ENCODE measurements at regions not wholly inside any gene's neighbourhood (a gene's known extent, or its start where the extent isn't known, plus 50 kb on each side); places are given as distances from the start of the nearest gene placed in this dataset. TPM values are rescaled to one million over a fixed set of nuclear protein-coding genes. Genes with fewer than 3 reads are reported as not detected.
"Not testable (repeated sequence)": the region's sequence is repeated elsewhere in the genome, so short reads cannot be mapped to it uniquely, and the experiment has no call there.

DNA sequence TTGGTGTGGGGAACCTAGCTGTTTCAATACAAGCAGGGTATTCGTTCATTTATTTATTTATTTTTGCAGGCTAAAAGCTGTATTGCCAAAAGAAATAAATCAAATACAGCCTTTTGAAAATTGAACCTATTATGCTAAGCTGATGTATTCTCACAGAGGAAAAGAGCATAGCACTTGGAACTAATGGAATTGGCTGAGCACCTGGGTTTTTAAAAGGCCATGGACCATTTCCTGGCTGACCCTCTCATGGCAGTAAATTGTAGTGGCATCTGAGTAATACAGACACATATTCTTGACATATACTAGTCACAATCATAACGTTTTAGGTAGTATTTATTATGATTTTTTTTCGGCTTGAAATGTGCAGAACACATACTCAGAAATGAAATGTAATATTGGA is 71.8 kb upstream of the ALG13 start:
- ATAC-seq (no peak), DNase-seq (no peak)
- TF ChIP-seq, protein P1, sequence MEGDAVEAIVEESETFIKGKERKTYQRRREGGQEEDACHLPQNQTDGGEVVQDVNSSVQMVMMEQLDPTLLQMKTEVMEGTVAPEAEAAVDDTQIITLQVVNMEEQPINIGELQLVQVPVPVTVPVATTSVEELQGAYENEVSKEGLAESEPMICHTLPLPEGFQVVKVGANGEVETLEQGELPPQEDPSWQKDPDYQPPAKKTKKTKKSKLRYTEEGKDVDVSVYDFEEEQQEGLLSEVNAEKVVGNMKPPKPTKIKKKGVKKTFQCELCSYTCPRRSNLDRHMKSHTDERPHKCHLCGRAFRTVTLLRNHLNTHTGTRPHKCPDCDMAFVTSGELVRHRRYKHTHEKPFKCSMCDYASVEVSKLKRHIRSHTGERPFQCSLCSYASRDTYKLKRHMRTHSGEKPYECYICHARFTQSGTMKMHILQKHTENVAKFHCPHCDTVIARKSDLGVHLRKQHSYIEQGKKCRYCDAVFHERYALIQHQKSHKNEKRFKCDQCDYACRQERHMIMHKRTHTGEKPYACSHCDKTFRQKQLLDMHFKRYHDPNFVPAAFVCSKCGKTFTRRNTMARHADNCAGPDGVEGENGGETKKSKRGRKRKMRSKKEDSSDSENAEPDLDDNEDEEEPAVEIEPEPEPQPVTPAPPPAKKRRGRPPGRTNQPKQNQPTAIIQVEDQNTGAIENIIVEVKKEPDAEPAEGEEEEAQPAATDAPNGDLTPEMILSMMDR (IDR thresholded peaks at IDR 0.05): no peak
- TF ChIP-seq POLR2A (IDR thresholded peaks at IDR 0.05): no peak
- intact Hi-C loops (cut with DNase I): no loop called here
- H3K27ac ChIP-seq: no peak overlapping the region
- WGBS, 2 donors: 31 to 51% methylated on average over 3 of the region's 3 CpGs
- no peaks in the 10 kb centered on the region for H3K27me3 ChIP-seq
- H3K36me3 ChIP-seq (replicated peaks in 1 of 2; ENCODE audit: insufficient read depth in 1 of 2, low read depth in 2 of 2): no peaks in the 10 kb centered on the region
- no peaks in the 10 kb centered on the region for H3K4me1 ChIP-seq
- H3K9me3 ChIP-seq: no peaks in the 10 kb centered on the region
- no peak overlapping the region for H3K4me3 ChIP-seq

DNA sequence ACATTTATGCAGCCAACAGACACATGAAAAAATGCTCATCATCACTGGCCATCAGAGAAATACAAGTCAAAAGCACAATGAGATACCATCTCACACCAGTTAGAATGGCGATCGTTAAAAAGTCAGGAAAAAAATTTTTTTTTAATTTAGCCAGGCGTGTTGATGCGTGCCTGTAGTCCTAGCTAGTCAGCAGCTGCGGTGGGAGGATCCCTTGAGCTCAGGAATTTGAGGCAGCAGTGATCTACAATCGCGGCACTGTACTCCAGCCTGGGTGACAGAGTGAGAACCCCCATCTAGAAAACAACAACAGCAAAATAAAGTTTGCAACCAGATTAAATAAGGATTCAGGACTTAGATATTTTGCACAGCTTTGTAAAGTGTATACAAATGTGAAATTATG is 65.7 kb upstream of the ALG13 start:
- Histone ChIP-seq H3K36me3 (replicated peaks in 1 of 2; ENCODE audit: insufficient read depth in 1 of 2, low read depth in 2 of 2) (no peaks in the 10 kb centered on the region), H3K9me3 (no peaks in the 10 kb centered on the region), H3K4me1 (no peaks in the 10 kb centered on the region), H3K4me3 (no peak overlapping the region), H3K27ac (no peak overlapping the region), H3K27me3 (no peaks in the 10 kb centered on the region)
- DNase-seq (no peak), ATAC-seq (no peak)
- WGBS, 2 donors: 78 to 93% methylated on average over 7 of the region's 7 CpGs
- intact Hi-C loops (cut with DNase I): no loop called here
- no peak for TF ChIP-seq POLR2A (IDR thresholded peaks at IDR 0.05)
- TF ChIP-seq, protein P1 (IDR thresholded peaks at IDR 0.05): no peak

DNA sequence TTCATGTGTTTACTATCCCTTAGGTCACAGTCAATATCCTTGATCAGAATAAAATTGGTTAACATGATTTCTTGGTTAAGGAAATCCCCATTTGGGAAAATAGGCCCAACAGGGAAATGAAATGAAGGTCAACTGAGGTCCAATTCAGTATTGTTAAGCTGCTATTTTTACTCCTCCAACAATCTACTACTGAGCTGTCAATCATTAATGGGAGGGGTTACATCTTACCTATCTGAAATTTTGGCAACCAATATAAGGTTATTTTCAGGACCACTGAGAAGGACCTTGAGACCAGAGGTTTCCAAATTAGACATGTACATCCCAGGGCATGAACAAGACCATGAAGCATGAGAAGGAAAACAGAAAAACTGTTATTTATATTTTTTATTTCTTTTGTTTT is 64.2 kb upstream of the ALG13 start:
- no peak for ATAC-seq
- intact Hi-C loops (cut with DNase I): no loop called here

DNA sequence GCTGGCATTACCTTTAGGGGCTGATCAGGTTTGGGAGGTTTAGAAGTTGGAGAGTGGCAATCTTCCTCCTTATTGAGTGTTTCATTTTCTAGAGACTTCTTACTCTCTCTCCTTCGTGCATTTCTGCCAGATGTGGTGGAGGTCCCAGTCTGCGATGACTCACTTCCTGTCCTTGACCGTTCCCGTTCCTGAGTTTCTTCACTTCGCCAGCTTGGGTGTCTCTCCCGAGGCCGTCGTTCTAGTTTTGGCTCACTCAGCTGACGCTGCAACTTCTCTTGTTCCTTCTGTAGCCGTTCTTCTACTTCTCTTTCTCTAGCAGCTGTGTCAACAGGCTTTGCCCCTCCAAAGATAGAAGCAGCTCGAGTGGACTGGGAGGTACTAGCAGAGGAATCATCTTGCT is 60.9 kb upstream of the ALG13 start:
- H3K27me3 ChIP-seq; ATAC-seq; H3K9me3 ChIP-seq; intact Hi-C loops (cut with DNase I); H3K4me1 ChIP-seq; H3K27ac ChIP-seq; H3K36me3 ChIP-seq (replicated peaks in 1 of 2; ENCODE audit: insufficient read depth in 1 of 2, low read depth in 2 of 2); H3K4me3 ChIP-seq: not testable (repeated sequence)
- WGBS, 2 donors: 44 to 68% methylated on average over 3 to 11 of the region's 11 CpGs
- peak in 1 of 4 donors; percentile 32 for DNase-seq

More for the DNA sequence above, 64.2 kb upstream of the ALG13 start:
- no peak for DNase-seq
- no peak overlapping the region for H3K4me3 ChIP-seq
- no peaks in the 10 kb centered on the region for H3K4me1 ChIP-seq
- H3K27ac ChIP-seq: no peak overlapping the region
- no peaks in the 10 kb centered on the region for H3K27me3 ChIP-seq
- H3K9me3 ChIP-seq: no peaks in the 10 kb centered on the region
- TF ChIP-seq, protein P1 (IDR thresholded peaks at IDR 0.05): no peak
- no peaks in the 10 kb centered on the region for H3K36me3 ChIP-seq (replicated peaks in 1 of 2; ENCODE audit: insufficient read depth in 1 of 2, low read depth in 2 of 2)

DNA sequence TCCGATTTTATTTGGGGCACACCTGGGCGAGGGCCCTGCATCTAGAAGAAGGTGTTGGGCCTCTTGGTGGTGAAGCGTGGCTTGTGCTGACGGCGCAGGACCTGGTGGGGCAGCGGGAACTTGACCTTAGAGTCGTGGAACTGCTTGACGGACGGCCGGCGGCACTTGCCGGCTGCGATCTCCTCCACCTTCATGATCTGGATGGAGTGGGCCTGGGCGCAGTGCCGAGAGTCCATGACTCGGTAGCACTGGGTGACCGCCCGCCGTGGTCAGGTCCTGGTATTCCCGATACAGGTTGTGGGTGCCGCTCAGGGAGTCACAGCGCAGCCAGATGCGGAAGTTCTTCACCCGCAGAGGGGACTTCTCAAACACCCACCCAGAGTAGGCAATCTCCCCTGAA is 56.8 kb upstream of the ALG13 start:
- 86 to 92% methylated on average over 10 to 14 of the region's 24 CpGs for WGBS, 2 donors
- Histone ChIP-seq H3K4me1 (no peaks in the 10 kb centered on the region), H3K9me3 (no peaks in the 10 kb centered on the region), H3K4me3 (no peak overlapping the region), H3K27ac (no peak overlapping the region), H3K27me3 (no peaks in the 10 kb centered on the region), H3K36me3 (replicated peaks in 1 of 2; ENCODE audit: insufficient read depth in 1 of 2, low read depth in 2 of 2) (no peaks in the 10 kb centered on the region)
- TF ChIP-seq, protein P1 (IDR thresholded peaks at IDR 0.05): no peak
- no peak for TF ChIP-seq POLR2A (IDR thresholded peaks at IDR 0.05)
- ATAC-seq (no peak), DNase-seq (no peak)
- intact Hi-C loops (cut with DNase I): no loop called here

DNA sequence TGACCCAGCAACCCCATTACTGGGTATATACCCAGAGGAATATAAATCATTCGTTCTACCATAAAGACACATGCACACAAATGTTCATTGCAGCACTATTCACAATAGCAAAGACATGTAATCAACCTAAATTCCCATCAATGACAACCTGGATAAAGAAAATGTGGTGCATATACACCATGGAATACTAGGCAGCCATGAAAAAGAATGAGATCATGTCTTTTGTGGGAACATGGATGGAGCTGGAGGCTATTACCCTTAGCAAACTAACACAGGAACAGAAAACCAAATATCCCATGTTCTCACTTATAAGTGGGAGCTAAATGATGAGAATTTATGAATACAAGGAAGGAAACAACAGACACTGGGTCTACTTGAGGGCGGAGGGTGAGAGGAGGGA is 53.7 kb upstream of the ALG13 start:
- DNase-seq; H3K4me3 ChIP-seq; H3K27ac ChIP-seq; ATAC-seq; H3K4me1 ChIP-seq; H3K9me3 ChIP-seq; H3K36me3 ChIP-seq (replicated peaks in 1 of 2; ENCODE audit: insufficient read depth in 1 of 2, low read depth in 2 of 2); intact Hi-C loops (cut with DNase I); H3K27me3 ChIP-seq: not testable (repeated sequence)
- WGBS, 2 donors: 66 to 84% methylated on average over 2 of the region's 2 CpGs

Small RNA genes lying in the stretch of these regions (small RNA-seq; reads per million reads assigned to genes)
- not detected for gene AL589880.1

All from body of pancreas (tissue), 4 donors.